Activated naive CD4-positive, alpha-beta T cell treated with anti-CD3 and anti-CD28 coated beads for 36 hours (primary cell): ENCODE measurements at regions not wholly inside any gene's neighbourhood (a gene's known extent, or its start where the extent isn't known, plus 50 kb on each side); places are given as distances from the start of the nearest gene placed in this dataset.
"Not testable (repeated sequence)": the region's sequence is repeated elsewhere in the genome, so short reads cannot be mapped to it uniquely, and the experiment has no call there.

Experiments
- CTCF ChIA-PET: fragments of 350-600 bp; sonication (Branson Sonifier 250); formaldehyde crosslinking; loops from one replicate; lab custom pipeline; 2021; ENCODE audit warnings: antibody characterized with exemption; lab: Charles Lee
- DNase-seq: peaks from one replicate; pipeline ENCODE4 v3.0.0-alpha.2; 2020
- H3K27ac Mint-ChIP-seq: one replicate; pipeline ENCODE4 v1.8.0; 2021; ENCODE audit warnings: mild to moderate bottlenecking, mixed read lengths
- H3K27me3 Mint-ChIP-seq: one replicate; pipeline ENCODE4 v1.8.0; 2021; ENCODE audit warnings: low read depth, mixed read lengths
- H3K36me3 Mint-ChIP-seq: one replicate; pipeline ENCODE4 v1.8.0; 2021; ENCODE audit warnings: low read depth, mixed read lengths
- H3K4me1 Mint-ChIP-seq: one replicate; pipeline ENCODE4 v1.8.0; 2021; ENCODE audit warnings: low read depth, mixed read lengths
- H3K4me3 Mint-ChIP-seq: one replicate; pipeline ENCODE4 v1.8.0; 2021; ENCODE audit warnings: mild to moderate bottlenecking, moderate library complexity, mixed read lengths
- H3K9me3 Mint-ChIP-seq: one replicate; pipeline ENCODE4 v1.8.0; 2021; ENCODE audit warnings: mixed read lengths
- intact Hi-C: fragments of 100-400 bp; cut with micrococcal nuclease; formaldehyde crosslinking; loops from one replicate; pipeline ENCODE4 v1.15.1; 2023

- Mint-ChIP-seq H3K9me3 (peaks cover 12% of the 10 kb centered on the region), H3K4me1 (no peaks in the 10 kb centered on the region), H3K27me3 (peaks cover 23% of the 10 kb centered on the region), H3K27ac (no peak overlapping the region), H3K36me3 (no peaks in the 10 kb centered on the region), H3K4me3 (no peak overlapping the region)
- intact Hi-C loops: no loop called here
- DNase-seq: no peak
- CTCF ChIA-PET: no interaction called here
Observed at GRCh38 chr14:101293605-101294004, 267.7 kb upstream of the DIO3 start.

GRCh38 chr14:101294136-101294535 is 267.2 kb upstream of the DIO3 start:
- H3K27me3 Mint-ChIP-seq: peaks cover 23% of the 10 kb centered on the region
- CTCF ChIA-PET: interaction anchor here (1.0 kb wide), 1 partner anchor 11 kb away, joined by 4 read pairs; no protein-coding TSS in a partner anchor
- H3K4me1 Mint-ChIP-seq: no peaks in the 10 kb centered on the region
- peaks cover 12% of the 10 kb centered on the region for H3K9me3 Mint-ChIP-seq
- H3K36me3 Mint-ChIP-seq: no peaks in the 10 kb centered on the region
- H3K27ac Mint-ChIP-seq: no peak overlapping the region
- no peak for DNase-seq
- no peak overlapping the region for H3K4me3 Mint-ChIP-seq
- intact Hi-C loops: no loop called here

GRCh38 chr14:101299781-101300180 is 261.5 kb upstream of the DIO3 start:
- H3K4me3 Mint-ChIP-seq, DNase-seq, intact Hi-C loops, H3K36me3 Mint-ChIP-seq, CTCF ChIA-PET, H3K27ac Mint-ChIP-seq, H3K4me1 Mint-ChIP-seq: not testable (repeated sequence)
- peaks cover 23% of the 10 kb centered on the region for H3K27me3 Mint-ChIP-seq
- H3K9me3 Mint-ChIP-seq: peaks cover 12% of the 10 kb centered on the region

- Mint-ChIP-seq H3K4me3 (no peak overlapping the region), H3K27ac (no peak overlapping the region), H3K36me3 (no peaks in the 10 kb centered on the region), H3K9me3 (peaks cover 12% of the 10 kb centered on the region), H3K4me1 (no peaks in the 10 kb centered on the region), H3K27me3 (peaks cover 20% of the 10 kb centered on the region)
- intact Hi-C loops: no loop called here
- CTCF ChIA-PET: no interaction called here
- DNase-seq: no peak
Observed at GRCh38 chr14:101301011-101301410, 260.3 kb upstream of the DIO3 start.

- H3K27ac Mint-ChIP-seq, H3K4me1 Mint-ChIP-seq, DNase-seq, H3K9me3 Mint-ChIP-seq, intact Hi-C loops, CTCF ChIA-PET, H3K4me3 Mint-ChIP-seq, H3K36me3 Mint-ChIP-seq: not testable (repeated sequence)
- peaks cover 12% of the 10 kb centered on the region for H3K27me3 Mint-ChIP-seq
Observed at GRCh38 chr14:101307162-101307561, 254.1 kb upstream of the DIO3 start.

GRCh38 chr14:101311186-101311585 is 250.1 kb upstream of the DIO3 start:
- DNase-seq, H3K36me3 Mint-ChIP-seq, H3K27ac Mint-ChIP-seq, intact Hi-C loops, H3K4me3 Mint-ChIP-seq, H3K4me1 Mint-ChIP-seq: not testable (repeated sequence)
- H3K9me3 Mint-ChIP-seq: peaks cover 10% of the 10 kb centered on the region
- CTCF ChIA-PET: interaction anchor here (0.7 kb wide), 1 partner anchor 9 kb away, joined by 4 read pairs; no protein-coding TSS in a partner anchor
- peaks cover 17% of the 10 kb centered on the region for H3K27me3 Mint-ChIP-seq

DNA sequence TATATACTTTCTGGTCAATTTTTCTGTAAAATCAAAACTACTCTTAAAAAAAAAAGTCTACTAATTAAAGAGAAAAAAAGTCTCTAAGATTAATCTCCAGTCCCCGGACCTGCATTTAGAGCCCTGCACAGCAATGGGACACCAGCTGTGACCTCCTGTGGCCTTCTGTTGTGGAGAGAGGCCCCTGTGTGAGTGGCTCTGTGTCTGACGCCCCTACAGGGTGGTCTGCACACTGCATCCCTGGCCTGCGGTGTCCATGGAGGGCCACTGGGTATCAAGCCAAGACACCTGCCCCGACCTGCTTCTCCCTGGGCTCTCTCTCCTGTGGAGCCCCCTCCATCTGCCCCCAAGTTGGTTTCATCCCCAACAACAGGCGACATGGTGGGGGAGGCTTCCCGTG is 248.0 kb upstream of the DIO3 start:
- Mint-ChIP-seq H3K4me1 (no peaks in the 10 kb centered on the region), H3K27me3 (peaks cover 19% of the 10 kb centered on the region), H3K27ac (no peak overlapping the region), H3K9me3 (peaks cover 17% of the 10 kb centered on the region), H3K4me3 (no peak overlapping the region), H3K36me3 (no peaks in the 10 kb centered on the region)
- intact Hi-C loops: no loop called here
- CTCF ChIA-PET: no interaction called here
- DNase-seq: no peak

DNA sequence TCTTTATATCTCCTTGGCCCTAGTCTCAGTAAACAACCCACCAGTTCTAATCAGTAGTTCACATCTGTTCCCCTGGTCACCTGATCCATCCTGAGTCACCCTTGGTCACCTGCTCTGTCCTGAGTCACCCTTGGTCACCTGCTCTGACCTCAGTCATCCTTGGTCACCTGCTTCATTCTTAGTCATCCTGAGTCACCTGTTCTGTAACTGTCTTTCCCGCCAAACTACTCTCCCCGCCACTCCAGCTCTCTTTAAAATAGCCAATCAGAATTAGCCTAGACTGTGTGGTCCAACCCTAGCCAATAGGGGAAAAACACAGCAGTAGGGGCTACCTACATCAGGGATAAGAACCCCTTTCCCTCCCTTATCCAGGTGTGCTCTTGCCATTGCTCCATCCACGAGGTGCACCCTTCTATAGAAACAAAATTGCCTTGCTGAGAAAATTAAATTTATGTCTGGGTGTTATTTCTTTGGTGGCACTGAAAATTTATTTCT is 245.4 kb upstream of the DIO3 start:
- intact Hi-C loops: no loop called here
- CTCF ChIA-PET: no interaction called here
- Mint-ChIP-seq H3K36me3 (no peaks in the 10 kb centered on the region), H3K4me1 (no peaks in the 10 kb centered on the region), H3K27ac (no peak overlapping the region), H3K27me3 (peaks cover 12% of the 10 kb centered on the region), H3K4me3 (no peak overlapping the region), H3K9me3 (peaks cover 17% of the 10 kb centered on the region)
- no peak for DNase-seq

DNA sequence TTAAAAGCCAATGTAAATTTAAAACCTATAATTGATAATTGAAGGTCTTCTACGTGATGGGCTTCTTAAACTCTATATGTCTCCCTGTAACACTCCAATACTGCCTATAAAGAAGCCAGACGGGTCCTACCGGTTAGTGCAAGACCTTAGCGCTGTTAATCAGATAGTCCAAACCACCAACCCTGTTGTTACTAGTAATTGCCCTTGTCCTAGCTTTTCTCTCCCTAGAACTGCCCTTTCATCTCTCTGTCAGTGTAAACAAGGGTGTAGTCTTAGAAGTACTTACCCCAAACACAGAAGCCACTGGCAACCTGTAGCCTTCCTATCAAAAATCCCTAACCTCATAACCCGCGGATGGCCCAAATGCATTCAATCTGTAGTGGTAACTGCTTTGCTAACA is 243.0 kb upstream of the DIO3 start:
- Mint-ChIP-seq H3K36me3 (no peaks in the 10 kb centered on the region), H3K27me3 (peaks cover 4% of the 10 kb centered on the region), H3K4me3 (no peak overlapping the region), H3K9me3 (peaks cover 19% of the 10 kb centered on the region), H3K4me1 (no peaks in the 10 kb centered on the region), H3K27ac (no peak overlapping the region)
- CTCF ChIA-PET: no interaction called here
- intact Hi-C loops: no loop called here
- no peak for DNase-seq

GRCh38 chr14:101320396-101320795 is 240.9 kb upstream of the DIO3 start:
- peaks cover 32% of the 10 kb centered on the region for H3K9me3 Mint-ChIP-seq
- no peaks in the 10 kb centered on the region for H3K4me1 Mint-ChIP-seq
- H3K36me3 Mint-ChIP-seq: no peaks in the 10 kb centered on the region
- H3K27ac Mint-ChIP-seq: no peak overlapping the region
- no peak for DNase-seq
- intact Hi-C loops: no loop called here
- H3K27me3 Mint-ChIP-seq: peaks cover 4% of the 10 kb centered on the region
- no peak overlapping the region for H3K4me3 Mint-ChIP-seq
- CTCF ChIA-PET: no interaction called here

- Mint-ChIP-seq H3K27me3 (peaks cover 4% of the 10 kb centered on the region), H3K9me3 (peaks cover 23% of the 10 kb centered on the region), H3K4me1 (no peaks in the 10 kb centered on the region), H3K36me3 (no peaks in the 10 kb centered on the region), H3K27ac (no peak overlapping the region), H3K4me3 (no peak overlapping the region)
- CTCF ChIA-PET: no interaction called here
- intact Hi-C loops: no loop called here
- DNase-seq: no peak
Observed at GRCh38 chr14:101322223-101322622, 239.1 kb upstream of the DIO3 start.

GRCh38 chr14:101323111-101323510 is 238.2 kb upstream of the DIO3 start:
- H3K4me3 Mint-ChIP-seq: no peak overlapping the region
- peaks cover 4% of the 10 kb centered on the region for H3K27me3 Mint-ChIP-seq
- H3K27ac Mint-ChIP-seq: no peak overlapping the region
- no peaks in the 10 kb centered on the region for H3K36me3 Mint-ChIP-seq
- DNase-seq: no peak
- CTCF ChIA-PET: no interaction called here
- H3K9me3 Mint-ChIP-seq: peaks cover 23% of the 10 kb centered on the region
- intact Hi-C loops: no loop called here
- no peaks in the 10 kb centered on the region for H3K4me1 Mint-ChIP-seq

DNA sequence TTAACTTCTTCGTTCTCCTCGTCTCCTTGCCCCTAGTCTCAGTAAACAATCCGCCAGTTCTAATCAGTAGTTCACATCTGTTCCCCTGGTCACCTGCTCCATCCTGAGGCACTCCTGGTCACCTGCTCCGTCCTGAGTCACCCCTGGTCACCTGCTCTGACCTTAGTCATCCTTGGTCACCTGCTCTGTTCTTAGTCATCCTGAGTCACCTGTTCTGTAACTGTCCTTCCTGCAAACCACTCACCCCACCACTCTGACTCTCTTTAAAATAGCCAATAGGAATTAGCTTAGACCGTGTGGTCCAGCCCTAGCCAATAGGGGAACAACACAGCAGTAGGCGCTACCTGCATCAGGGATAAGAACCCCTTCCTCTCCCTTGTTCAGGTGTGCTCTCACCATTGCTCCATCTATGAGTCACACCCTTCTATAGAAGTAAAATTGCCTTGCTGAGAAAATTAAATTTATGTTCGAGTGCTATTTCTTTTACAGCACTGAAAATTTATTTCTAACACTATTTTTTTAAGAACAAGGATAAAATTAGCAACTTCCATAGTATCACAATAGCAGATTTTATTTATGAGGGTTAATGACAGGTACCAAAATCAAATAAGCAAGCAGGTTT is 237.6 kb upstream of the DIO3 start:
- H3K36me3 Mint-ChIP-seq, H3K27me3 Mint-ChIP-seq, intact Hi-C loops, H3K27ac Mint-ChIP-seq, CTCF ChIA-PET, DNase-seq, H3K4me3 Mint-ChIP-seq, H3K4me1 Mint-ChIP-seq: not testable (repeated sequence)
- H3K9me3 Mint-ChIP-seq: peaks cover 23% of the 10 kb centered on the region
